HG03575 (cell line): ENCODE measurements at regions not wholly inside any gene's neighbourhood (a gene's known extent, or its start where the extent isn't known, plus 50 kb on each side); places are given as distances from the start of the nearest gene placed in this dataset.
"Not testable (repeated sequence)": the region's sequence is repeated elsewhere in the genome, so short reads cannot be mapped to it uniquely, and the experiment has no call there.

Source experiments
- ATAC-seq: cut with Tn5 transposase; IDR thresholded peaks from one replicate; pipeline ENCODE4 v1.9.1; 2021; ENCODE audit not compliant: unreplicated experiment, insufficient number of reproducible peaks, low FRiP score; ENCODE audit errors: extremely low read depth

GRCh38 chr6:21332077-21332476 is 261.5 kb upstream of the SOX4 start:
- ATAC-seq = no peak

GRCh38 chr6:21332660-21333059 is 260.9 kb upstream of the SOX4 start:
- ATAC-seq = no peak

GRCh38 chr6:21333715-21334114 is 259.8 kb upstream of the SOX4 start:
- ATAC-seq = no peak

GRCh38 chr6:21334651-21335050 is 258.9 kb upstream of the SOX4 start:
- ATAC-seq = no peak

GRCh38 chr6:21335591-21335990 is 258.0 kb upstream of the SOX4 start:
- no peak for ATAC-seq

GRCh38 chr6:21337263-21337662 is 256.3 kb upstream of the SOX4 start:
- ATAC-seq = no peak

GRCh38 chr6:21340573-21340972 is 253.0 kb upstream of the SOX4 start:
- no peak for ATAC-seq

GRCh38 chr6:21341910-21342309 is 251.6 kb upstream of the SOX4 start:
- no peak for ATAC-seq

- no peak for ATAC-seq
These were observed 251.1 kb upstream of the SOX4 start for GRCh38 chr6:21342501-21342900.

- ATAC-seq = not testable (repeated sequence)
These were observed 247.8 kb upstream of the SOX4 start for GRCh38 chr6:21345704-21346103.

GRCh38 chr6:21348146-21348503 is 245.4 kb upstream of the SOX4 start:
- ATAC-seq = no peak

- ATAC-seq = no peak
These were observed 244.9 kb upstream of the SOX4 start for GRCh38 chr6:21348504-21349195.

- no peak for ATAC-seq
These were observed 243.7 kb upstream of the SOX4 start for GRCh38 chr6:21349834-21350233.

- no peak for ATAC-seq
These were observed 242.6 kb upstream of the SOX4 start for GRCh38 chr6:21350926-21351325.

GRCh38 chr6:21352131-21352530 is 241.4 kb upstream of the SOX4 start:
- no peak for ATAC-seq

GRCh38 chr6:21354805-21355238 is 238.7 kb upstream of the SOX4 start:
- ATAC-seq = no peak

GRCh38 chr6:21355638-21356037 is 237.9 kb upstream of the SOX4 start:
- no peak for ATAC-seq

- ATAC-seq = no peak
These were observed 236.3 kb upstream of the SOX4 start for GRCh38 chr6:21357262-21357661.

GRCh38 chr6:21359926-21360325 is 233.6 kb upstream of the SOX4 start:
- no peak for ATAC-seq

- no peak for ATAC-seq
These were observed 233.2 kb upstream of the SOX4 start for GRCh38 chr6:21360336-21360735.

GRCh38 chr6:21367148-21367547 is 226.4 kb upstream of the SOX4 start:
- ATAC-seq = no peak
